H9 (cell line): ENCODE measurements at regions not wholly inside any gene's neighbourhood (a gene's known extent, or its start where the extent isn't known, plus 50 kb on each side); places are given as distances from the start of the nearest gene placed in this dataset.

Source experiments
- DNase-seq: peaks from one replicate; pipeline ENCODE4 v3.0.0-alpha.2; 2017
- H2AFZ ChIP-seq: one replicate; pipeline ENCODE4 v1.6.1; 2013; ENCODE audit warnings: mild to moderate bottlenecking, low read length, control low read depth, moderate library complexity
- H2AK5ac ChIP-seq: 2 replicates; pipeline ENCODE4 v1.6.1; 2013; ENCODE audit warnings: low read length, control low read depth, mixed read lengths; ENCODE audit not compliant: insufficient read length
- H2BK120ac ChIP-seq: one replicate; pipeline ENCODE4 v1.6.1; 2013; ENCODE audit warnings: low read depth, mild to moderate bottlenecking, low read length, control low read depth, inconsistent platforms; ENCODE audit not compliant: poor library complexity, severe bottlenecking
- H2BK12ac ChIP-seq: 2 replicates; pipeline ENCODE4 v1.6.1; 2013; ENCODE audit warnings: low read length, control low read depth, mixed read lengths, low read depth; ENCODE audit not compliant: insufficient read length
- H2BK15ac ChIP-seq: 2 replicates; pipeline ENCODE4 v1.6.1; 2013; ENCODE audit warnings: low read depth, low read length, control low read depth
- H2BK20ac ChIP-seq: one replicate; pipeline ENCODE4 v1.6.1; 2013; ENCODE audit warnings: low read depth, mild to moderate bottlenecking, low read length, control low read depth, inconsistent platforms; ENCODE audit not compliant: poor library complexity, severe bottlenecking
- H2BK5ac ChIP-seq: 2 replicates; pipeline ENCODE4 v1.6.1; 2013; ENCODE audit warnings: low read length, control low read depth, mixed read lengths; ENCODE audit not compliant: insufficient read length
- H3K14ac ChIP-seq: 2 replicates; pipeline ENCODE4 v1.6.1; 2013; ENCODE audit warnings: low read length, control low read depth; ENCODE audit not compliant: insufficient read depth
- H3K18ac ChIP-seq: 2 replicates; pipeline ENCODE4 v1.6.1; 2013; ENCODE audit warnings: low read depth, mild to moderate bottlenecking, mixed read lengths, low read length, control low read depth; ENCODE audit not compliant: insufficient read length
- H3K23ac ChIP-seq: 2 replicates; pipeline ENCODE4 v1.6.1; 2013; ENCODE audit warnings: low read length, control low read depth, mixed read lengths, low read depth; ENCODE audit not compliant: insufficient read length
- H3K23me2 ChIP-seq: 2 replicates; pipeline ENCODE4 v1.6.1; 2013; ENCODE audit warnings: low read depth, mild to moderate bottlenecking, mixed read lengths, low read length, control low read depth; ENCODE audit not compliant: insufficient read length, poor library complexity, severe bottlenecking
- H3K27ac ChIP-seq: 2 replicates; pipeline ENCODE4 v1.5.1; 2013; ENCODE audit warnings: low read length, control low read depth, mixed read lengths, low read depth; ENCODE audit not compliant: insufficient read length
- H3K27me3 ChIP-seq: 2 replicates; pipeline ENCODE4 v1.6.1; 2013; ENCODE audit warnings: low read length, control low read depth, inconsistent platforms; ENCODE audit not compliant: insufficient read depth
- H3K4ac ChIP-seq: 2 replicates; pipeline ENCODE4 v1.6.1; 2013; ENCODE audit warnings: low read depth, mild to moderate bottlenecking, control low read depth, inconsistent platforms, low read length, moderate library complexity
- H3K4me1 ChIP-seq: 2 replicates; pipeline ENCODE4 v1.6.1; 2013; ENCODE audit warnings: low read length, control low read depth, inconsistent platforms; ENCODE audit not compliant: insufficient read depth
- H3K4me2 ChIP-seq: 2 replicates; pipeline ENCODE4 v1.6.1; 2013; ENCODE audit warnings: low read length, control low read depth, mixed read lengths; ENCODE audit not compliant: insufficient read length, insufficient read depth
- H3K56ac ChIP-seq: 2 replicates; pipeline ENCODE4 v1.6.1; 2013; ENCODE audit warnings: low read depth, mild to moderate bottlenecking, mixed read lengths, low read length, control low read depth; ENCODE audit not compliant: insufficient read length
- H3K79me1 ChIP-seq: 2 replicates; pipeline ENCODE4 v1.6.1; 2013; ENCODE audit warnings: low read depth, mild to moderate bottlenecking, moderate library complexity, low read length, control low read depth, inconsistent platforms; ENCODE audit not compliant: insufficient read depth, poor library complexity, severe bottlenecking
- H3K79me2 ChIP-seq: 2 replicates; pipeline ENCODE4 v1.6.1; 2013; ENCODE audit warnings: low read length, control low read depth, inconsistent platforms; ENCODE audit not compliant: insufficient read depth
- H3K9ac ChIP-seq: 2 replicates; pipeline ENCODE4 v1.6.1; 2013; ENCODE audit warnings: low read length, control low read depth, mixed read lengths; ENCODE audit not compliant: insufficient read length; ENCODE audit errors: extremely low read depth
- H3K9me3 ChIP-seq: one replicate; pipeline ENCODE4 v1.6.1; 2013; ENCODE audit warnings: low read depth, low read length, inconsistent platforms; ENCODE audit not compliant: control insufficient read depth
- H3T11ph ChIP-seq: one replicate; pipeline ENCODE4 v1.6.1; 2013; ENCODE audit warnings: mild to moderate bottlenecking, low read length, control low read depth, inconsistent platforms
- H4K20me1 ChIP-seq: one replicate; pipeline ENCODE4 v1.6.1; 2013; ENCODE audit not compliant: control insufficient read depth, insufficient read length, insufficient read depth
- H4K5ac ChIP-seq: 2 replicates; pipeline ENCODE4 v1.6.1; 2013; ENCODE audit warnings: low read depth, mild to moderate bottlenecking, mixed read lengths, low read length, control low read depth; ENCODE audit not compliant: insufficient read length
- H4K8ac ChIP-seq: replicated peaks from 2 replicates; pipeline ENCODE4 v1.6.1; 2013; ENCODE audit warnings: low read length, control low read depth, mixed read lengths, low read depth; ENCODE audit not compliant: insufficient read length
- H4K91ac ChIP-seq: 2 replicates; pipeline ENCODE4 v1.6.1; 2013; ENCODE audit warnings: low read depth, mild to moderate bottlenecking, moderate library complexity, mixed read lengths, low read length, control low read depth; ENCODE audit not compliant: insufficient read length
- H3K27ac Mint-ChIP-seq, 3 experiments: 2 replicates in 2 of 3; 3 replicates in 1 of 3; pipeline ENCODE4 v1.8.0; 2020 to 2021; ENCODE audit warnings: mixed read lengths in 3 of 3, mild to moderate bottlenecking in 1 of 3, moderate library complexity in 1 of 3
- H3K27me3 Mint-ChIP-seq: 2 replicates; pipeline ENCODE4 v1.8.0; 2021; ENCODE audit warnings: low read depth, mild to moderate bottlenecking, moderate library complexity, mixed read lengths
- H3K36me3 Mint-ChIP-seq, 3 experiments: 2 replicates in 2 of 3; 3 replicates in 1 of 3; pipeline ENCODE4 v1.8.0; 2020 to 2021; ENCODE audit warnings: low read depth in 3 of 3, mixed read lengths in 3 of 3; ENCODE audit not compliant: insufficient read depth in 1 of 3
- H3K4me1 Mint-ChIP-seq, 2 experiments: 2 replicates each; pipeline ENCODE4 v1.8.0; 2020; ENCODE audit warnings: mixed read lengths in 2 of 2
- H3K4me3 Mint-ChIP-seq, 2 experiments: 2 replicates in 1 of 2; 3 replicates in 1 of 2; pipeline ENCODE4 v1.8.0; 2020 to 2021; ENCODE audit warnings: mild to moderate bottlenecking in 2 of 2, mixed read lengths in 2 of 2, moderate library complexity in 1 of 2
- H3K9me3 Mint-ChIP-seq, 2 experiments: 2 replicates in 1 of 2; 3 replicates in 1 of 2; pipeline ENCODE4 v1.8.0; 2020; ENCODE audit warnings: mild to moderate bottlenecking in 2 of 2, mixed read lengths in 2 of 2, moderate library complexity in 1 of 2
- WGBS: extraction: QIAGEN DNeasy Blood & Tissue Kit; methylation state at CpG from one replicate; pipeline ENCODE4 v1.1.7; 2013; ENCODE audit warnings: missing lambda C conversion rate, low lambda C conversion rate, mixed read lengths; ENCODE audit not compliant: insufficient read length; ENCODE audit errors: extremely low coverage; 5-methylcytosine and 5-hydroxymethylcytosine counted together
- TF ChIP-seq, protein P1 (sequence below): fragments of 200-600 bp; sonication (generic); conservative IDR thresholded peaks from 3 replicates; pipeline ENCODE4 v1.8.0; 2021; ENCODE audit warnings: antibody characterized with exemption, mild to moderate bottlenecking

DNA sequence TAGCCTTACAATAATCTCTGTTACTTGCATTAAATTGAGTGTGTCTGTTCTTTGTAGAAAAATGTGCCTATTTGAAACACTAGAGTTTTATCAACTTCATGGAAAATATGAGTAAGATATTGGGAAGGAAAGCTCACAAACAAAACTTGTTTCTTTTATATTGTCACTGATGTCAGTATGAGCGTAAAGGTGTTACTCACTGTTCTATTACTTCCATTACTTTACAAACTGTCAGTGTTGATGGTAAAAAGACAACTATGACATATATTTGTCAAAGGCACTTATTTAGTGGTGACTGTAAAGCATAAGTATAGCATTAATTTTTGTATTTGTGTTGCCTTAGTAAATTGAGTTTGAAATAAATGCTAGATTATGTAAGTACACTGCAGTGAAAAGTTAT, 193.7 kb upstream of the FLRT2 start:
- Histone ChIP-seq H2BK20ac (no peak overlapping the region), H3K18ac (no peak overlapping the region), H3K9me3 (no peaks in the 10 kb centered on the region), H3K4me1 (no peaks in the 10 kb centered on the region), H4K5ac (no peak overlapping the region), H4K8ac (no peak overlapping the region), H2AFZ (no peak overlapping the region), H3K79me2 (no peaks in the 10 kb centered on the region), H3K27ac (no peak overlapping the region), H4K91ac (no peak overlapping the region), H4K20me1 (no peaks in the 10 kb centered on the region), H2BK12ac (no peak overlapping the region), H3K14ac (no peak overlapping the region), H3K4me2 (no peak overlapping the region), H2BK5ac (no peak overlapping the region), H3K4ac (no peak overlapping the region), H2BK120ac (no peak overlapping the region), H3K9ac (no peak overlapping the region), H3K56ac (no peak overlapping the region), H3K79me1 (no peaks in the 10 kb centered on the region), H2BK15ac (no peak overlapping the region), H3T11ph (no peak overlapping the region), H3K23me2 (no peaks in the 10 kb centered on the region), H2AK5ac (no peak overlapping the region), H3K27me3 (no peaks in the 10 kb centered on the region), H3K23ac (no peak overlapping the region)
- Mint-ChIP-seq H3K4me3 (no peak overlapping the region), H3K4me1 (no peaks in the 10 kb centered on the region), H3K27ac (no peak overlapping the region), H3K27me3 (no peaks in the 10 kb centered on the region), H3K9me3 (no peaks in the 10 kb centered on the region), H3K36me3 (no peaks in the 10 kb centered on the region)
- TF ChIP-seq, protein P1, sequence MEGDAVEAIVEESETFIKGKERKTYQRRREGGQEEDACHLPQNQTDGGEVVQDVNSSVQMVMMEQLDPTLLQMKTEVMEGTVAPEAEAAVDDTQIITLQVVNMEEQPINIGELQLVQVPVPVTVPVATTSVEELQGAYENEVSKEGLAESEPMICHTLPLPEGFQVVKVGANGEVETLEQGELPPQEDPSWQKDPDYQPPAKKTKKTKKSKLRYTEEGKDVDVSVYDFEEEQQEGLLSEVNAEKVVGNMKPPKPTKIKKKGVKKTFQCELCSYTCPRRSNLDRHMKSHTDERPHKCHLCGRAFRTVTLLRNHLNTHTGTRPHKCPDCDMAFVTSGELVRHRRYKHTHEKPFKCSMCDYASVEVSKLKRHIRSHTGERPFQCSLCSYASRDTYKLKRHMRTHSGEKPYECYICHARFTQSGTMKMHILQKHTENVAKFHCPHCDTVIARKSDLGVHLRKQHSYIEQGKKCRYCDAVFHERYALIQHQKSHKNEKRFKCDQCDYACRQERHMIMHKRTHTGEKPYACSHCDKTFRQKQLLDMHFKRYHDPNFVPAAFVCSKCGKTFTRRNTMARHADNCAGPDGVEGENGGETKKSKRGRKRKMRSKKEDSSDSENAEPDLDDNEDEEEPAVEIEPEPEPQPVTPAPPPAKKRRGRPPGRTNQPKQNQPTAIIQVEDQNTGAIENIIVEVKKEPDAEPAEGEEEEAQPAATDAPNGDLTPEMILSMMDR: no peak
- DNase-seq: no peak
- WGBS: no CpG with 5 or more reads among the region's 1 CpG
